Activated effector memory CD4-positive, alpha-beta T cell treated with anti-CD3 and anti-CD28 coated beads, Interleukin-2, amount 50 U/mL, for 16 hours (primary cell): ENCODE measurements at regions not wholly inside any gene's neighbourhood (a gene's known extent, or its start where the extent isn't known, plus 50 kb on each side); places are given as distances from the start of the nearest gene placed in this dataset.

ENCODE experiments used
- DNase-seq: peaks from one replicate; pipeline ENCODE4 v3.0.0-alpha.2; 2020

DNA sequence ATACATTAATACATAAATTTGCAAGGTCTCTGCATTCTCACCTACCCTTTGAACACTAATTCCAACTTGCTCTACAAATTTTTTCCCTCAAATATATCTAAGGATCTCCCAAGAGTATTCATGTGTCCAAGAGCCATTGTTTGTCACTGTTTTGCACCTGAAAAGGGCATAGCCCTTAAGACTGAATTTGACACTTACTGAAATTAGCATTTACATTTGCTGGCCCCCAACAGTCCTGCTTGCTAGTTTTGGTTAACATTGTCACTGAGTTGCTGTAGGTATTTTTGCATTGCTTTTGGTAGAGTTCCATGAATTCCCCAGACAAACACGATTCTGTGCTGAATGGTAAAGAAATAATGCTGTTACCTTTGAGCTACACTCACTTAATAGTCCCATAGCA is 57.3 kb downstream of the KCNA4 start:
- DNase-seq: no peak

DNA sequence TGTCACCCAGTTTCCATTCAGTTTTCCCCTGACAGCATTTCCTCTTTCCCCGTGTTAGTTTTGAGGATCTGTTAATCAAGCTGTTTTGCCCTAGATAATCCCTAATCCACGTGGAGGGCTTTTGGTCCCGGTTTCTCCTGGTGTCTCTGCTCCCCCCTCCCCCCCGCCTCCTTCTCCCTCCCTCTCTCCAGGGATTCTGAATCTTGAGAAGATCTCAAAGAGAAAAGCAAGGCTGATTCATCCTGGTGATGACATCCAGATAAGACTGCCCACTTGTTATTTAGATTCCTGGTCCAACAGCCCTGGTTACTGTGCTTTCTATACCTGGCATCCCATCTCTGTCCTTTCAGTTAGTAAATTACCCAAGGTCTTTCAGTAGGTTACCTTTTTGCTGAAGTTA is 59.4 kb downstream of the KCNA4 start:
- DNase-seq: no peak

DNA sequence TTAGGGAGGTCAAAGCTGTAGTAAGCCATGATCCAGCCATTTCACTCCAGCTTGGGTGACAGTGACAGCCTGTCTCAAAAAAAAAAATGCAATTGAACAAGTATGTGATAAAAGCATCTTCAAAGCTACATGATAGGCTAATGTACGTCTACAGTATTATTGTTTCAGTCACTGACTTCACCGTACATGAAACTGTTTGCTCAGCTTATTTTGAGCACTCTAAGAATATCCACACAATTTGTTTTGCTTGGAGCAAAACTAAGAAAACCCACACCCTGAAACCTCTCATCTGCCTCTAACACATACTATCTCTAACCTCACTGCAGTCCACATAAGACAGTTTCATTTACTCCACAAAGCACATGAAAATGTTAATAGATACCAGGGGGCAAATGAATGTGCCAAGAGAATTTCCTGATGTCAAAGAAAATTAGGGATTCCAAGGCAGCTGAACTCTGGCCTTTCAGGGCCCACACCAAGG is 60.7 kb downstream of the KCNA4 start:
- DNase-seq: no peak

DNA sequence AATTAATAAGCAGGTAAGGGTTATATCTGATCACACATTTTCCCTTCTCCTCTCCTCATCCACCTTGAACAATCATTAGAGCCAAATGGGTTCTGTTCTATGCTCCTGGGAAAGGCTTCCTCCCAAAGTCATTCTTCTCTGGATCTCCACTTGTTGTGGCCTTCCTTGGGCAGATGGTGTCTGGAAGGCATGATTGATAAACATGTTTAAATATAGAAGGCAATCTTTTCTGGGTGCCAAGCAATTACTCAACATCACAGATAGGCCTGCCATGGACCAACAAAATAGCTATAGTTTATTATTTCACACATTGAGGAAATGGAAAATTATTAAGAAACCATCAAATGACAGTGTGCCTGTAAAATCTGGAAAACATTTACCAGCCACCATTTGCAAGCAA is 73.5 kb downstream of the KCNA4 start:
- DNase-seq: no peak

DNA sequence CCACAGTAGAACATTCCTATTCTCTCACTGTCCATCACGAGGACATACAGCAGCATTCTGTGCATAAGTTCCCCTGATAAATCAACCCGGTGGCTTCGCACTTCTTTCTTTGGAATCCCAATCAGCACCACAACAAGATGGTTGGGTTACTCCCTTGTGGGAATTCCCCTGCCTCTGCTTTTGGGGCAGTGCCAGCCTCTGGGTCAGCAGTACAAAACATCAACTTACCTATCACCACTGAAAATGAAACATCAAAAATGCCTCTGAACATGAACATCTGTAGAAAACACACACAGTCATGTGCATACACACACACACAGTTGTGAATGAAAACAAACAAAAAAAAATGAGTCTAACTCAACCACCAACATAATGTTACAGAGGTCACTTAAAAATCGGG is 79.3 kb downstream of the KCNA4 start:
- no peak for DNase-seq

DNA sequence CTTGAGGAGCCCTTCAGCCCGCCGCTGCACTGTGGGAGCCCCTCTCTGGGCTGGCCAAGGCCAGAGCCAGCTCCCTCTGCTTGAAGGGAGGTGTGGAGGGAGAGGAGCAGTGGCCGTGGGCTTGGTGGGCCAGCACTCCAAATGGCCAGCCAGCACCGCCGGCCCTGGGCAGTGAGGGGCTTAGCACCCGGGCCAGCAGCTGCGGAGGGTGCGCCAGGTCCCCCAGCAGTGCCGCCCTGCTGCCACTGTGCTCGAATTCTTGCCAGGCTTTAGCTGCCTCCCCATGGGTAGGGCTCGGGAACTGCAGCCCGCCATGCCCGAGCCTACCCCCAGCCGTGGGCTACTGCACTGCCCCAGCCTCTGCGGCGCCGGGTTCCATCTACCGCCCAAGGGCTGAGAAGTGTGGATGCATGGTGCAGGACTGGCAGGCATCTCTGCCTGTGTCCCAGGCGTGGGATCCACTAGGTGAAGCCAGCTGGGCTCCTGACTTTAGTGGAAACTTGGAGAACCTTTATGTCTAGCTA is 82.7 kb downstream of the KCNA4 start:
- DNase-seq: no peak

DNA sequence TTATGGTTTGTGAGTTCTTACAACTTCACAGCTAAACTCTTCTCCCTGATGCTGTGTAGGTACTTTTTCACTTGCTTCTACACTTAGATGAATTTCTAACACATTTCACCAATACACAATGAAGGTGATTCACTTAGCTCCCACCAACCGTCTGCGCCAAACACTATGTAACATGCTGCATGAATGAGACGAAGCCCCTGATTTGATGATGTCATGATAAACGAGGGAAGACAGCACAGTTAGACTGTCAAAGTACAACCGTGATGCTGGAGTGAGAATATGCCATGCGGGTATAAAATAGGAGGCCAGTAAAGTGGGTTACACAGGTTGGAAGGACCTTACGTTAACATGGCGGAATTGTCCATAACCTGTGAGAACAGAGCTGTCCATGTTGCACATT is 100.8 kb downstream of the KCNA4 start:
- DNase-seq: no peak

DNA sequence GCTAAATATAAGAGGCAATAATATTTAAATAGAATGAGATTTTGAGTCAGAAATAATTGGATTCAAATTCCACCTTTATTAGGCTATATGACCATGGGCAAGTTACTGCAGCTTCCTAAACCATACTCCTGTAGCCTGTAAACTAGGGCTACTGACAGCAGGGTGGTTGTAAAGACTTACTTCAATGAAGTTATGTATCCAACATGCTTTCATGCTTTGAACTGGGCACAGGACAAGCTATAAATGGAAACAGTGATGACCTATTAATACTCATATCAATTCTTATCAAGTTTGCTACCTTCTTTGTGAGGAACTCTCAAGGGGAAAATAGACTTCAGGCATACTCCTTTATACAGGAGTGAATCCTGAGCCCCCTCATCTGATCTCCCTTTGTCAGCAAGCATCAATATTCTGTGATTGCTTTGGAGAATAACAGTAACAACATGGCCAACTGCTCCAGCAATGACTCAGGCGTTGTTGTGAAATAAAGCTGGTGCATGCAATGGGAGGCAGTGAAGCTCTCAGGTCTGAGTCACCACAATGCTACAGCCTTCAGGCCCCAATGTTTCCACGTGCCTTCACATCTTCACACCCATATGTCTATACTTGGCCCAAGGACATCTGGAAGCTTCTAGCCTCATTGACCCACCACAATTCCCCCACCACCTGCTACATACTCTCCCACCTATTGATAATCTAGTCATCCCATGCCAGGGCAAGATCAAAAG is 102.5 kb downstream of the KCNA4 start:
- DNase-seq: no peak

DNA sequence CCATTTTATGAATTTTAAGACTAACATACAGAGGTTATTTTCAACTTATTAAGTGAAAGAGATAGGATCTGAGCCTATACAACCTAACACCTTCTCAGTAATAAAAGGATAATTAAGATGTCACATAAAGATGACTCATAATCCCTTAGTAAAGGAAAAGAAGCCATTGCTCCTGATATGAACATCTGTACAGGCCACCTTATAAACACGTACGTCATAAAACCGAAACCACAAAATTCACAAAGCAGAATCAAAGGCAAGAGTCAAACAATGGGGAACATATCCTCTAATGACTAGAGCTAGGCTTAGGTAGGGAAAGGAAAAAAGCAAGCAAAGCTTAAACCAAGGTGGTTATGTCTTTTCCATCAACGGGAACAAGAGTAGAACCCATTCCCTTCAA is 103.5 kb downstream of the KCNA4 start:
- no peak for DNase-seq

DNA sequence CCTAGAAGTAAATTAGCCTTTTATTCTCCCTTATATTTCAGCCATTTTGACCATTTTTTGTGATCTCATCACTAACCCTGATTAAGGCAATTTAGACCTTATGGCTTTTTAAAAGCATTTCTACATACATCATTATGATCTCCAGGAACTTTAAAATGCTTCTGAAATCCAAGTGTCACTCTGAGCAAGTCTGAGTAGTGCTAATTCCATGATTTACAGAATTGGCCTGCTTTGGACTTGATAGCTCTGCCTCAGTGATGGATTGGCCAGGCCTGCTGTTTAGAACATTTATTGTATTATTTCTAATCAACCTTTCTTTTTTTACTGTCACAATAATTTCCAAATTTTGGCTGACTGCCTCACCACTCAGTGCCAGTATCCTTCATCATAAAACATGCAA is 116.4 kb downstream of the KCNA4 start:
- no peak for DNase-seq

DNA sequence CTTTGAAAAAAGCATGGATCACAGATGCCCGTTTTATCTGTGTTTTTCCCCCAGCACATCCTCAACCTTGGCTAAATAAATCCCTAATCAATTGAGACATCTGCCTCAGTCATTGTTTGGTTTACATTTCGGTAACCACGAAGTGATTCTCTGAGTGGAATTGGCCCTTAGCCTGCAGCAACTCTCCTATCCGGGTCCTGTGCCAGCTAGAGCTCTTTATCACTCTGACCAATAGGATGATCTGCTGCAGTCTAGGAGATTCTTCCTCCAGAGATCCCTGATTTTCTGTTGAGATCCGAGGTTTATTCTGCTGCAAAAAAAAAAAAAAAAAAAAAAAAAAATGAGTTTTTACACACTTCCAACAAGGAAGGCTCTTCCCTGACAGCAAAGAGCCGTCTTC is 137.3 kb downstream of the KCNA4 start:
- DNase-seq: no peak

DNA sequence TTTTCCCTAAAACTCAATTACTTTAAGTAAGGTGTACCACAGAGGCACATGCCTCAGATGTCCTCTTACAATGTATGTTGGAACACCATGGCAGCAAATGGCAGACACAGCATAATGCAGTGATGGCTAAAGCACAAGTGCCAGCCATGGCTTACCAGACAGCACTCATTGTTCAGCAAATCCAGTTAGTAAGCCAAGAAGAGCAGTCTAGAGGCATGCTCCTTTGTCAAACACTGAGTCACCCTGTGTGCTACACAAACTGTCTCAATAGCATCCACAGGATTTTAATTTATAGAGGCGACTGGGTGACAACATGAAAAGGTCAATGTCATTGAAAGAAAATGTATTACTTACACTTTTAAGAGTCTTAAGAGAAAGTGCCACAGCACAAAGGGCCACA is 140.6 kb downstream of the KCNA4 start:
- no peak for DNase-seq

DNA sequence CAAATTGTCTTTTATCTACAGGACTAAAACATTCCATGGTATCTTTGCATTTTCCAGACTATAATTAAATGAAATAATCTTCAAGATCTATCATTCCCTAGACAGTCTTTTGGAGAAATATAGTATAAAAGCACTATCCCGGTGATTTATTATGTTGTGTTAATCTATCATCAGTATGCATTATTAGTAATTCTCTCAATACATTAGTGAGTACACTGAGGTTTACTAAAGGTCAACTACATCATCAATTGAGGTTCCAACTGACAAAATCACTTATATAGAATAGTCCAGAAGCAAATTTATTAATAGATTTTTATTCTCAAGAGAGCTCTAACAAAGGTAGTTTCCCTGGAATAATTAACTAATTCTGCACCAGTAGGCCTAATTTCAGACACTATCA is 169.6 kb downstream of the KCNA4 start:
- no peak for DNase-seq

DNA sequence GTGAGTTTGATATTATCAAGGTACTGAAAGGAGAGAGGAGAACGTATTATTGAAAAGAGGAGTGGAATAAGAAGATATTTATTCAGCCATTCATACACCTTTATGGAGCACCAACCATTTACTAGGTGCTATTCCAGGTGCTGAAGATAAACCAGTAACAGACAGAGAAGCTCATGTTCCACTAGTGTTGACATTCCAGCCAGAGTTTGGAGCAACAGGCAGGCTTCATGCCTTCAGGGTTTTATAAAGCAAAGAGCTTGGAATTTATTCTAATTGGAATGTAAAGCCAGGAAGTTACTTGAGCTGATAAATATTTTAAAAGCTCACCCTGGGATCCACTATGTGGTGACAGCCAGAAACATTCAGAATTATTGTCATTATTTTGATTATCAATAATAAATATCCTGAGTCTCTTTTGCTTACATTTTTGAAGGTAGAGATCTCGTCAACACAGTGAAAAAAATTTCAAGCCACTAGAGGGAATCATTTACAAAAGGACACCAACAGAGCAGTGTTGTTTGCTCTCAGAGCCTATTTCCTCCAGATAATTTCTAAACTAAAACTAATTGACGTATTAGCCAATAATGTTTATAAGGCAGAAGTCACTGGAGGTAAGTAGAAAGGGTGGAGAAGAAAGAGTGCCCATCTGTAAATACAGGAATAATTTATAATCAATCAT is 172.0 kb downstream of the KCNA4 start:
- DNase-seq: no peak

DNA sequence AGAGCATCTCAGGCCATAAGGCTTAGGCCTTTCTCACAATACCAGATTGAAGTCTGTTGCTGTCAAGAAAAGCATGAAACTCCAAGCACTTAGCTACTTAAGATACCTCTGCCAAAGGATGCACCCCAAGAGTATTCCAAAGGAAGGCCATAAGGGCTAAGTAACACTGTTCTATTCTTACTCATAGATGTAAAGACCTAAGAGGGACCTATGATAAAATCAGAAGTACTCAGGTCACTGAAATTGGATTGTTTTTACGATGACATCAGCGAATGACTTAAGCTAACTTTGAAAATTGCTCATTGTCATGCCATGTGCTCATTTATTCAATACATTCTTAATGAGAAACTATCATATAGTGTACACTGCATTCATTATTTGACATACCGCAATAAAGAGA is 172.8 kb downstream of the KCNA4 start:
- DNase-seq: no peak

DNA sequence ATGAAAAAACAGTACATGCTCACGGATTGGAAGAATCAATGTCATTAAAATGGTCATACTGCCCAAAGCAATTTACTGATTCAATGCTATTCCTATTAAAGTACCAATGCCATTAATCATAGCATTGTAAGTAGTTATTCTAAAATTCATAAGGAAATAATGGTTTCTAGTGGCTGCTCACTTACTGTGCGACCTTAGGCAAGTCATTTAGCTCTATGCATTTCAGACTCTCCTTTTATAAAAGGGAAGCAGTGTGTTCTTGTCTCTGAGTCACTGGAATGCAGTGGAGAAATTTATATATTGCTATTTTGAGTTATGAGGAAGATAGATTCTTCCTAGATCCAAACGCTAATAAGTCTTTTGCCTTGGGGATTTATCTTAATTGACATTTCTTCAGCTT is 174.8 kb downstream of the KCNA4 start:
- DNase-seq: no peak

DNA sequence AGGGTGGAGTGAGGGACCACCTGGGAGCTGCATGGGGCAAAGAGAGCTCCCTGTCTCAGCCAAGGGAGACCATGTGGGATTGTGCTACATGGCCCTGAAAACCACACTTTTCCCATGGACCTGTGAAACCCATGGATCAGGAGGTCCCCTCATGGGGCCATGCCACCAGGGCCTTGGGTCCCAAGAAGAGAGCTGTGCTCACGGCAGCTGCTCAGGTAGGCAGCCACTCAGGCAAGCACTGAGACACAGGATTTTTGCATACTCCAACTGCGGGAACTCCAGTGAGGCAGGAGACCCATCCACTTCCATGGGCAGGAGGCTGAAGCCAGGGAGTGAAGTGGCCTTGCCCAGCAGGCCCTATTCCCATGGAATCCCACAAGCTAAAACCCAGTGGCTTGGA is 190.0 kb downstream of the KCNA4 start:
- DNase-seq: no peak

DNA sequence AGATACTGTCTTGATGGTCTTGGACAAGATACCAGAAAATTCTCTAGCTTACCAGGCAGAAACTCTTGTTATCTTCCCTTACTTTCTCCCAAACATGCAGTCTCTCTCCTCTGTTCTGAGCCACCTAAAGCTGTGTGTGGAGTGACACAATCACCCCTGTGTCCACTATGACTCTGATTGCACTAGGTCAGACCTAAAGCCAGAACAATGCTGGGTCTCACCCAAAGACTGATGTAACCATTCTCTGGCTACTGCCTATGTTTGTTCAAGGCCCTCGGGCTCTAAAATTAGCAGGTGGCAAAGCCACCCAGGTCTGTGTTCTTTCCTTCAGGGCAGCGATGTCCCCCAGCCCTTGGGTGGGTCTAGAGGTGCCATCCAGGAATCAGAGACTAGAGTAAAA is 200.5 kb downstream of the KCNA4 start:
- no peak for DNase-seq

DNA sequence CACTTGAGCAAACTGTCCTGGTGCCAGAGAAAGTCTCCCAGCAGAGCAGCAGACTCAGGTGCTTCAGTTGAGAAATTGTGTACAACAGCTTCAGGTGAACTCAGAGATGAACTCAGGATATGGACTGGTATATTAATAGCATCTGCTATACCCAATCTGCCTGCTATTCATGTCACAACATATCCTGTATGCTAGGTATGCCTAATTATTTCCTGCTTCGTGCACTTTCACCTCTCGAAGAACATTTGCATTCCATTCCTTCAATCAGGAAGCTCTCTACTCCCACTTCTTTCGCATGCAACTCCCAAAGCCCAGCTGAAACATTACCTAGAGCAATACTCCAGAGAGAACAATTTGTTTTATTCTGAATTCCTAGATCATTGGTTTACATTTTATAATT is 207.7 kb downstream of the KCNA4 start:
- DNase-seq: no peak

DNA sequence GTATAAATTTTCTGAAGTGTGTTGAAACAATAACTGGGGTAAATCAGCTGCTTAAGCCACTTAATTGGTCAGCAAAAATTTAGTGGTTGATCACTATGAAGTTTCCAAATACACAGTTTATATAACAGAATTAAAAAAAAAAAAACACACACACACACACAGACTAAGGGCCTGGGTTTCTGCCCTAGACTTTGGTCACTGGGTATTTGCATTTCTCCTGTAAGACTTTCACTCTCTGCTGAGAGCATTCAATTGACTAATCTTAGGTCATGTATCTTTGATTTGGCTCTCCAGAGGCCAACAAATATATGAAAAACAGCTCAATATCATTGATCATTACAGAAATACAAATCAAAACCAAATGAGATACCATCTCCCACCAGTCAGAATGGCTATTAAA is 214.3 kb downstream of the KCNA4 start:
- no peak for DNase-seq

DNA sequence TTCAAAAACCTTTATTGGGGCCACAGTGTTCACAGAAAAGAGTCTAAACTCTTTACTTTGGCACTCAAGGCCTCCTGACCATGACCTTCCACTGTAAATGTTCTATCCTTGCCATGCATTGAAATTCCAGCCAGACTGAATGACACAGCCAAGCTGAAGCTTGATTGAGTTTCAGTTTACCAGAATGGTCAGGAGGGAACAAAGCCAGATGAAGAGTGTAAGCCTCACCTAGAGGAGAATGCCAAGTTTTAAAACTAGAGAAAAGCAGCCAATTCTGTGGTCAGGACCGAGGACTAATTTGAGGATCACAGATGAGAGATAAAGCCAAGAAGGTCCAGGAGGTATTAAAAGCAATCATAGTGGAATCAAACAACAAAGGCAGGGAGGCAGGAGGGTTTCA is 215.3 kb downstream of the KCNA4 start:
- DNase-seq: no peak

DNA sequence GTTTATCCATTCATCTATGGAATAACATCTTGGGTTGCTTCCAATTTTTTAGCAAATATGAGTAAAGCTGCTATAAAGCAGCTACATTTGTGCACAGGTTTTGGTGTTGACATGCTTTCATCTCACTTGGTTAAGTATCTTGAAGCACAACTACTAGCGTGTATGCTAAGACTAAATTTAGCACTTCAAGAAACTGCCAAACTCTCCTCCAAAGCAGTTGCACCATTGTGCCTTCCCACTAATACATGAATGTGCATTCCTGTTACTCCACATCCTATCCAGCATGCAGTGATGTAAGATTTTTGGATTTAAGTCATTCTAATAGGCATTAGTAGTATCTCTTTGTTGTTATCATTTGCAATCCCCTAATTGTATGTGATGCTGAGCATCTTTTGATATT is 230.7 kb downstream of the KCNA4 start:
- no peak for DNase-seq

DNA sequence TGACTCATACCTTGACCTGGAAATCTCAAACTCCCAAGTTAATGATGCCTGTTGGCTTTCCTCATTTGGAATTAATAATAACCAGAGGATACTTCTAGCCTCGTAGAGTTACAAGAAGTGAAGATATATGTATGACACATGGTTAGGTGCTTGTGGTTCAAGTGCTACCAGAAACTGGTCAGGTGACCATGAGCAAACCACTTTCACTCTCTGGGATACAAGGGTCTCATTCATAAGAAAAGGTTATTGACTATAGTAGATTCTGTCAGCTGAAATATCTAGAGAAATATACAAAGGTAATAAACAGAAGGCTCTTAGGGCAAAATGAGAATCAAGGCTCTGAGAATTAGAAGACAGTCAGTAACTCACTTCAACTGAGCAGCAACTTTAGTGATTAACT is 233.3 kb downstream of the KCNA4 start:
- no peak for DNase-seq

DNA sequence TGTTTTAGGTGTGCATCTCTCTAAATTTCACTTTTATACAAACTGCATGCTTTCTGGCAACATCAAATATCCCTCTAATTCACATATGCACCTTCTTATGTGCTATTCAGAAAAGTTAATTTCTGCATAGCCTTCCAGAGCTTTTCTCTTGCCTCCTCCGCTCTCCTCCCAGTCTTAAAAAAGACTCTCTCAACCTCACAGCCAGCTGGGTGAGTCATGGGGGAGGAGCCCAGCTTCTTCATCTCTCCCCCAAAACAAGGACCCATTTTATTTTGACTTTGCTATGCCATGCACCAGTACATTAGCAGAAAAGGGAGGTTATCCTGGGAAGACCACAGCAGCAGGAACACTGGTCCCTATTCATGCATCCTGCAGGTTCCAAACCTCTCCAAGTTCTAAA is 234.4 kb downstream of the KCNA4 start:
- no peak for DNase-seq

DNA sequence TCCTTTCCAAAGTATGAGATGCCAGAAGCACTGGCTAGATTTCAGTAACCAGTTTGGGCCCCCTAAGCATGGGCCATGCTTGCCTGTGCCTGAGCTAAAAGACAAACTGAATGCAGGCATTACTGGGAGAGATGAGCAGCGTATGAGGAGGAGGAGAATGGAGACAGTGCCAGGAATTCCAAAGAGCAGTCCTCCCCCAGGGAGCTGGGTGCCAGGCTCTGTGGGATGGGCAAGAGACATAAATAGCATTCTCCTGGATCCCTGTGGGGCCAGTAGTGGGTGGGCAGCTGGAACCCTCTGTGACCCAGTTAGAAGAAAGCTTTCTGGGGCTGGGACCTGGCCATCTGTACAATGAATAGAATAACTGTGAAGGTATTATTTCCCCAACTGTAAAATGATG is 235.6 kb downstream of the KCNA4 start:
- DNase-seq: no peak
